Neural cell (in vitro differentiated cells): ENCODE measurements at regions not wholly inside any gene's neighbourhood (a gene's known extent, or its start where the extent isn't known, plus 50 kb on each side); places are given as distances from the start of the nearest gene placed in this dataset.
"Not testable (repeated sequence)": the region's sequence is repeated elsewhere in the genome, so short reads cannot be mapped to it uniquely, and the experiment has no call there.

Experiments used
- H2AFZ ChIP-seq: fragments of 200-600, 300-800 bp; sonication (generic), shearing (Covaris generic); 2 replicates; pipeline ENCODE4 v1.6.0; 2014; ENCODE audit warnings: low read depth, mild to moderate bottlenecking, antibody characterized with exemption, low read length, moderate library complexity
- H3F3A ChIP-seq: fragments of 200-600 bp; shearing (Covaris generic); 2 replicates; pipeline ENCODE4 v1.6.1; 2016; ENCODE audit warnings: mild to moderate bottlenecking, moderate library complexity, mixed read lengths, antibody characterized with exemption, low read length; ENCODE audit not compliant: insufficient read depth, poor library complexity, severe bottlenecking
- H3K27ac ChIP-seq: fragments of 200-600, 300-800 bp; sonication (generic), shearing (Covaris generic); 2 replicates; pipeline ENCODE4 v1.5.1; 2014; ENCODE audit warnings: mild to moderate bottlenecking, low read length, moderate library complexity
- H3K27me3 ChIP-seq: fragments of 300-800, 200-600 bp; sonication (generic), shearing (Covaris generic); 2 replicates; pipeline ENCODE4 v1.6.0; 2014; ENCODE audit warnings: mild to moderate bottlenecking, low read depth, low read length, moderate library complexity; ENCODE audit not compliant: insufficient read depth
- H3K36me3 ChIP-seq: fragments of 300-800, 200-600 bp; sonication (generic), shearing (Covaris generic); 2 replicates; pipeline ENCODE4 v1.5.1; 2014; ENCODE audit warnings: mild to moderate bottlenecking, antibody characterized with exemption, low read length, moderate library complexity; ENCODE audit not compliant: insufficient read depth
- H3K4me2 ChIP-seq: fragments of 300-800, 200-600 bp; sonication (generic), shearing (Covaris generic); 2 replicates; pipeline ENCODE4 v1.6.0; 2014; ENCODE audit warnings: mild to moderate bottlenecking, low read length
- H3K4me3 ChIP-seq: fragments of 300-800, 200-600 bp; sonication (generic), shearing (Covaris generic); 2 replicates; pipeline ENCODE4 v1.5.1; 2014; ENCODE audit warnings: mild to moderate bottlenecking, low read length, moderate library complexity
- H3K79me2 ChIP-seq: fragments of 200-600 bp; shearing (Covaris generic); replicated peaks from 2 replicates; pipeline ENCODE4 v1.6.0; 2014; ENCODE audit warnings: mild to moderate bottlenecking, low read length, moderate library complexity; ENCODE audit not compliant: insufficient read depth
- H3K9ac ChIP-seq: fragments of 300-800, 200-600 bp; sonication (generic), shearing (Covaris generic); 2 replicates; pipeline ENCODE4 v1.6.1; 2016; ENCODE audit warnings: mild to moderate bottlenecking, low read length, mixed read lengths
- H3K9me2 ChIP-seq: fragments of 200-600 bp; shearing (Covaris generic); 2 replicates; pipeline ENCODE4 v1.6.1; 2016; ENCODE audit warnings: mild to moderate bottlenecking, low read length, mixed read lengths; ENCODE audit not compliant: insufficient read depth
- H3K9me3 ChIP-seq: fragments of 200-600, 300-800 bp; sonication (generic), shearing (Covaris generic); 2 replicates; pipeline ENCODE4 v1.6.1; 2016; ENCODE audit warnings: mild to moderate bottlenecking, mixed run types, low read length, moderate library complexity, mixed read lengths
- H4K20me1 ChIP-seq: fragments of 200-600 bp; shearing (Covaris generic); 2 replicates; pipeline ENCODE4 v1.6.1; 2016; ENCODE audit warnings: mild to moderate bottlenecking, mixed run types; ENCODE audit not compliant: insufficient read depth
- EP300 ChIP-seq: fragments of 450-650 bp; conservative IDR thresholded peaks from 2 replicates; pipeline ENCODE4 v1.6.1; 2014; ENCODE audit warnings: antibody characterized with exemption, mild to moderate bottlenecking, moderate library complexity; ENCODE audit not compliant: poor library complexity, severe bottlenecking
- EZH2 ChIP-seq: fragments of 200-600, 300-800 bp; shearing (Covaris generic), sonication (generic); IDR thresholded peaks from 2 replicates; pipeline ENCODE4 v1.6.1; 2014; ENCODE audit warnings: antibody characterized with exemption, low read length, borderline replicate concordance, mild to moderate bottlenecking; ENCODE audit not compliant: insufficient read depth, poor library complexity, severe bottlenecking
- MXI1 ChIP-seq: fragments of 450-650 bp; conservative IDR thresholded peaks from 2 replicates; pipeline ENCODE4 v1.6.1; 2014; ENCODE audit warnings: antibody characterized with exemption, mild to moderate bottlenecking; ENCODE audit not compliant: poor library complexity, severe bottlenecking
- POLR2AphosphoS5 ChIP-seq: IDR thresholded peaks from 2 replicates; pipeline ENCODE4 v1.6.1; 2012
- RAD21 ChIP-seq: fragments of 450-650 bp; conservative IDR thresholded peaks from 2 replicates; pipeline ENCODE4 v1.6.1; 2014; ENCODE audit warnings: antibody characterized with exemption, mild to moderate bottlenecking, moderate library complexity
- SMC3 ChIP-seq: fragments of 450-650 bp; conservative IDR thresholded peaks from 2 replicates; pipeline ENCODE4 v1.6.1; 2014; ENCODE audit warnings: antibody characterized with exemption, mild to moderate bottlenecking, moderate library complexity; ENCODE audit not compliant: poor library complexity
- TAF1 ChIP-seq: IDR thresholded peaks from 2 replicates; pipeline ENCODE4 v1.6.1; 2012; ENCODE audit warnings: low read depth
- TF ChIP-seq, protein P1 (sequence below): fragments of 450-650 bp; IDR thresholded peaks from 2 replicates; pipeline ENCODE4 v1.5.1; 2014; ENCODE audit warnings: antibody characterized with exemption, mild to moderate bottlenecking, moderate library complexity; ENCODE audit not compliant: poor library complexity, severe bottlenecking
- TF ChIP-seq, protein P2 (sequence below): IDR thresholded peaks from 2 replicates; pipeline ENCODE4 v1.6.1; 2012; ENCODE audit warnings: borderline replicate concordance

DNA sequence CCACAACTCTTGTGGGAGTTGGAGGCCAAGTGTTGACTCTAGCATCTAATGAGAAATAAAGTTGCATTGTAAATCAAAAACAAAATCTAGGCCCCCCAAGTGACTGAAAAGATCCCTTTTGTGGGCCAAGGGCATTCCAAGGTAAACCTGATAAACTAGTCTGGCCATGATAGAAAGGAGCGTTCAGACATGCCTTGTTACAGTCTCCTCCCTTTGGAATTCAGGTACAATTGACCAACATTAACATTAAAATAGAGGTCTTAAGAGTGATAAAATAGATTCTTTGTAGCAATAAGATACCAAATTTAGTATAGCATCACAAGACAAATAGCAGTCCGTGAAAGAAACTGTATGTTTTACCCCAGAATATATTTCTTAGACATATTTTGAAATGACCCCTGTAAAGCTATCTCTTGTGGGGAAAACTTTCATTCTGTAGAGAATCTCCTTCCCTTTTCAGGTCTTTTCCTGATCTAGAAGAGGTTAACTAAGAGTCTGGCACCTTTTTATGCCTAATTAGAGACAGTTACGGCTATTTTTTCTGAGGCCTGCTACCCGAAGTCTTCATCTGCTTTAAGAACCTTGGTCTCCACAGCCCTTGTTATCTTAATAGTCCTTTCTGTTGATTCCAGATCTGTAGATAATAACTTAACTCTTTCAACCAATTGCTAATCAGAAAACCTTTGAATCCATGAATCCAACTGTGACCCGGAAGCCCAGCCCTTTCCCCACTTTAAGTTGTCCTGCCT is 495.4 kb upstream of the MMS22L start:
- Histone ChIP-seq H4K20me1 (no peaks in the 10 kb centered on the region), H3F3A (no peaks in the 10 kb centered on the region), H3K36me3 (no peaks in the 10 kb centered on the region), H3K9me3 (no peaks in the 10 kb centered on the region), H3K79me2 (no peaks in the 10 kb centered on the region), H3K9me2 (no peaks in the 10 kb centered on the region), H3K4me3 (no peak overlapping the region), H3K27me3 (no peaks in the 10 kb centered on the region), H3K9ac (no peak overlapping the region), H2AFZ (no peak overlapping the region), H3K4me2 (no peak overlapping the region), H3K27ac (no peak overlapping the region)
- TF ChIP-seq SMC3 (no peak), MXI1 (no peak), POLR2AphosphoS5 (no peak), RAD21 (no peak), TAF1 (no peak), EZH2 (no peak), EP300 (no peak)
- TF ChIP-seq, protein P1, sequence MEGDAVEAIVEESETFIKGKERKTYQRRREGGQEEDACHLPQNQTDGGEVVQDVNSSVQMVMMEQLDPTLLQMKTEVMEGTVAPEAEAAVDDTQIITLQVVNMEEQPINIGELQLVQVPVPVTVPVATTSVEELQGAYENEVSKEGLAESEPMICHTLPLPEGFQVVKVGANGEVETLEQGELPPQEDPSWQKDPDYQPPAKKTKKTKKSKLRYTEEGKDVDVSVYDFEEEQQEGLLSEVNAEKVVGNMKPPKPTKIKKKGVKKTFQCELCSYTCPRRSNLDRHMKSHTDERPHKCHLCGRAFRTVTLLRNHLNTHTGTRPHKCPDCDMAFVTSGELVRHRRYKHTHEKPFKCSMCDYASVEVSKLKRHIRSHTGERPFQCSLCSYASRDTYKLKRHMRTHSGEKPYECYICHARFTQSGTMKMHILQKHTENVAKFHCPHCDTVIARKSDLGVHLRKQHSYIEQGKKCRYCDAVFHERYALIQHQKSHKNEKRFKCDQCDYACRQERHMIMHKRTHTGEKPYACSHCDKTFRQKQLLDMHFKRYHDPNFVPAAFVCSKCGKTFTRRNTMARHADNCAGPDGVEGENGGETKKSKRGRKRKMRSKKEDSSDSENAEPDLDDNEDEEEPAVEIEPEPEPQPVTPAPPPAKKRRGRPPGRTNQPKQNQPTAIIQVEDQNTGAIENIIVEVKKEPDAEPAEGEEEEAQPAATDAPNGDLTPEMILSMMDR, result no peak
- TF ChIP-seq, protein P2, sequence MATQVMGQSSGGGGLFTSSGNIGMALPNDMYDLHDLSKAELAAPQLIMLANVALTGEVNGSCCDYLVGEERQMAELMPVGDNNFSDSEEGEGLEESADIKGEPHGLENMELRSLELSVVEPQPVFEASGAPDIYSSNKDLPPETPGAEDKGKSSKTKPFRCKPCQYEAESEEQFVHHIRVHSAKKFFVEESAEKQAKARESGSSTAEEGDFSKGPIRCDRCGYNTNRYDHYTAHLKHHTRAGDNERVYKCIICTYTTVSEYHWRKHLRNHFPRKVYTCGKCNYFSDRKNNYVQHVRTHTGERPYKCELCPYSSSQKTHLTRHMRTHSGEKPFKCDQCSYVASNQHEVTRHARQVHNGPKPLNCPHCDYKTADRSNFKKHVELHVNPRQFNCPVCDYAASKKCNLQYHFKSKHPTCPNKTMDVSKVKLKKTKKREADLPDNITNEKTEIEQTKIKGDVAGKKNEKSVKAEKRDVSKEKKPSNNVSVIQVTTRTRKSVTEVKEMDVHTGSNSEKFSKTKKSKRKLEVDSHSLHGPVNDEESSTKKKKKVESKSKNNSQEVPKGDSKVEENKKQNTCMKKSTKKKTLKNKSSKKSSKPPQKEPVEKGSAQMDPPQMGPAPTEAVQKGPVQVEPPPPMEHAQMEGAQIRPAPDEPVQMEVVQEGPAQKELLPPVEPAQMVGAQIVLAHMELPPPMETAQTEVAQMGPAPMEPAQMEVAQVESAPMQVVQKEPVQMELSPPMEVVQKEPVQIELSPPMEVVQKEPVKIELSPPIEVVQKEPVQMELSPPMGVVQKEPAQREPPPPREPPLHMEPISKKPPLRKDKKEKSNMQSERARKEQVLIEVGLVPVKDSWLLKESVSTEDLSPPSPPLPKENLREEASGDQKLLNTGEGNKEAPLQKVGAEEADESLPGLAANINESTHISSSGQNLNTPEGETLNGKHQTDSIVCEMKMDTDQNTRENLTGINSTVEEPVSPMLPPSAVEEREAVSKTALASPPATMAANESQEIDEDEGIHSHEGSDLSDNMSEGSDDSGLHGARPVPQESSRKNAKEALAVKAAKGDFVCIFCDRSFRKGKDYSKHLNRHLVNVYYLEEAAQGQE, result no peak

DNA sequence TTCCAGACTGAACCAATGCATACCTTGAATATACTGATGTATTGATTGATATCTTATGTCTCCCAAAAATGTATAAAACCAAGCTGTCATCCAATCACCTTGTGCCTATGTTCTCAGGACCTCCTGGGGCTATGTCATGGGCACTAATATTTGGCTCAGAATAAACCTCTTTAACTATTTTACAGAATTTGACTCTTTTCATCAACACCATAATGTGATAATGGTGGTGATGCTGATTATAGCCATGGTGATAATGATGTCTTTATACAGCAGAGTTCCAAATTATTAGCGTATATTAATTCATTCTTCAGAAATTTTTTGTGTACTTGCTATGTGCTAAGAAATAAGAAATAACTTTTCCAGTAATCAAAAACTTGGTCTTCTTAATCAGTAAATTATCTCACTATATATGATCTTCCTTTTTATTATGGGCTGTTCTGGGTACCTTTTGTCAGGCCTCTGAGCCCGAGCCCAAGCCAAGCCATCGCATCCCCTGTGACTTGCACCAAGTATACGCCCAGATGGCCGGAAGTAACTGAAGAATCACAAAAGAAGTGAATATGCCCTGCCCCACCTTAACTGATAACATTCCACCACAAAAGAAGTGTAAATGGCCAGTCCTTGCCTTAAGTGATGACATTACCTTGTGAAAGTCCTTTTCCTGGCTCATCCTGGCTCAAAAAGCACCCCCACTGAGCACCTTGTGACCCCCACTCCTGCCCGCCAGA is 496.2 kb upstream of the MMS22L start:
- not testable (repeated sequence) for H3K4me3 ChIP-seq, H3K27ac ChIP-seq

More for the DNA sequence above, 496.2 kb upstream of the MMS22L start:
- H2AFZ ChIP-seq, H3K27me3 ChIP-seq, H3K79me2 ChIP-seq, H4K20me1 ChIP-seq, H3K9ac ChIP-seq, H3F3A ChIP-seq, H3K9me3 ChIP-seq, H3K4me2 ChIP-seq, H3K36me3 ChIP-seq, H3K9me2 ChIP-seq: not testable (repeated sequence)
